HEK293T (cell line): ENCODE measurements at regions not wholly inside any gene's neighbourhood (a gene's known extent, or its start where the extent isn't known, plus 50 kb on each side); places are given as distances from the start of the nearest gene placed in this dataset.

Experiments
- CTCF ChIA-PET: fragments of 350-600 bp; formaldehyde crosslinking; extraction: SDS; loops from one replicate; lab custom pipeline; 2021; ENCODE audit warnings: antibody characterized with exemption, inconsistent platforms; lab: Yijun Ruan, JAX
- POLR2A ChIA-PET: fragments of 350-600 bp; formaldehyde crosslinking; extraction: SDS; loops from one replicate; lab custom pipeline; 2020; ENCODE audit warnings: antibody characterized with exemption, inconsistent platforms; lab: Yijun Ruan, JAX
- DNase-seq: peaks from one replicate; pipeline ENCODE4 v3.0.0; 2012; ENCODE audit warnings: mixed read lengths; ENCODE audit errors: extremely low spot score
- ARNT ChIP-seq: fragments of 450-650 bp; IDR thresholded peaks from 2 replicates; pipeline ENCODE4 v1.6.1; 2017; ENCODE audit warnings: mild to moderate bottlenecking
- BHLHE40 ChIP-seq: fragments of 450-650 bp; IDR thresholded peaks from 2 replicates; pipeline ENCODE4 v1.6.1; 2016; ENCODE audit warnings: mild to moderate bottlenecking, moderate library complexity, borderline replicate concordance
- CTBP1 ChIP-seq: fragments of 450-650 bp; IDR thresholded peaks from 2 replicates; pipeline ENCODE4 v1.6.1; 2016; ENCODE audit warnings: borderline replicate concordance
- ELF4 ChIP-seq: fragments of 450-650 bp; IDR thresholded peaks from 2 replicates; pipeline ENCODE4 v1.6.1; 2017; ENCODE audit warnings: antibody characterized with exemption
- FOXA1 ChIP-seq: fragments of 450-650 bp; IDR thresholded peaks from 2 replicates; pipeline ENCODE4 v1.6.1; 2016; ENCODE audit warnings: mild to moderate bottlenecking
- FOXK2 ChIP-seq: fragments of 450-650 bp; IDR thresholded peaks from 2 replicates; pipeline ENCODE4 v1.6.1; 2016; ENCODE audit warnings: mild to moderate bottlenecking
- FOXM1 ChIP-seq: fragments of 450-650 bp; IDR thresholded peaks from 2 replicates; pipeline ENCODE4 v1.6.1; 2017; ENCODE audit warnings: mild to moderate bottlenecking, borderline replicate concordance
- HDGF ChIP-seq: fragments of 450-650 bp; IDR thresholded peaks from 2 replicates; pipeline ENCODE4 v1.6.1; 2017; ENCODE audit warnings: antibody characterized with exemption, borderline replicate concordance
- L3MBTL2 ChIP-seq: fragments of 450-650 bp; conservative IDR thresholded peaks from 2 replicates; pipeline ENCODE4 v1.6.1; 2016; ENCODE audit warnings: mild to moderate bottlenecking
- LEF1 ChIP-seq: fragments of 450-650 bp; IDR thresholded peaks from 2 replicates; pipeline ENCODE4 v1.6.1; 2017; ENCODE audit warnings: mild to moderate bottlenecking, borderline replicate concordance
- NFRKB ChIP-seq: fragments of 450-650 bp; IDR thresholded peaks from 2 replicates; pipeline ENCODE4 v1.6.1; 2016; ENCODE audit warnings: mild to moderate bottlenecking, moderate library complexity
- SP1 ChIP-seq: fragments of 450-650 bp; IDR thresholded peaks from 2 replicates; pipeline ENCODE4 v1.6.1; 2017
- SUZ12 ChIP-seq: fragments of 450-650 bp; IDR thresholded peaks from 2 replicates; pipeline ENCODE4 v1.6.1; 2016; ENCODE audit warnings: mild to moderate bottlenecking
- TARDBP ChIP-seq: fragments of 450-650 bp; IDR thresholded peaks from 2 replicates; pipeline ENCODE4 v1.6.1; 2016
- ZNF384 ChIP-seq: fragments of 450-650 bp; IDR thresholded peaks from 2 replicates; pipeline ENCODE4 v1.6.1; 2016
- TF ChIP-seq, protein P1 (sequence below): fragments of 450-650 bp; IDR thresholded peaks from 2 replicates; pipeline ENCODE4 v1.6.1; 2016

DNA sequence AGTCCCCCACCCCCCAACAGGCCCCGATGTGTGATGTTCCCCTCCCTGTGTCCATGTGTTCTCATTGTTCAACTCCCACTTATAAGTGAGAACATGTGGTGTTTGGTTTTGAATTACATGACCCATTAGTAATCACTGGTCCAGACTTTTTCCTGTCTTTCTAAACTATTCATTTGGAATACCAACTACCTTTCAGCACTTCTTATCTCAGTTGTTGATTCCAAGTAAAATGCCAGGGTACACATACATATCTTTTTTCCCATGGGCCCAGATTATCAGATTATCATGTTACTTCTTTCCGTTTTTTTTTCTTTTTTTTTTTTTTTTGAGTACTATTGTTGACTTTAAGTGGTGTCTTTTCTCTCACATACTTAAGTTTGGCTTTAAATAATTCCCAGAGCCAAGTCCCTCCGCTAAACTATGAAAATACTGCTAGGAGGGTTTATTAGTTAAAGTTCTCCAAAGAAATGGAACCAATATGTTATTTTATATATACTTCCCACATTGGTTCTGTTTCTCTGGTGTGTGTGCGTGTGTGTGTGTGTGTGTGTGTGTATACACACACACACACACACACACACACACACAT is 389.3 kb downstream of the IRS1 start:
- CTCF ChIA-PET = no interaction called here
- TF ChIP-seq FOXM1 = no peak
- TF ChIP-seq L3MBTL2 = no peak
- no peak for TF ChIP-seq LEF1
- no peak for TF ChIP-seq ZNF384
- TF ChIP-seq, protein P1, sequence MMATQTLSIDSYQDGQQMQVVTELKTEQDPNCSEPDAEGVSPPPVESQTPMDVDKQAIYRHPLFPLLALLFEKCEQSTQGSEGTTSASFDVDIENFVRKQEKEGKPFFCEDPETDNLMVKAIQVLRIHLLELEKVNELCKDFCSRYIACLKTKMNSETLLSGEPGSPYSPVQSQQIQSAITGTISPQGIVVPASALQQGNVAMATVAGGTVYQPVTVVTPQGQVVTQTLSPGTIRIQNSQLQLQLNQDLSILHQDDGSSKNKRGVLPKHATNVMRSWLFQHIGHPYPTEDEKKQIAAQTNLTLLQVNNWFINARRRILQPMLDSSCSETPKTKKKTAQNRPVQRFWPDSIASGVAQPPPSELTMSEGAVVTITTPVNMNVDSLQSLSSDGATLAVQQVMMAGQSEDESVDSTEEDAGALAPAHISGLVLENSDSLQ = no peak
- no peak for TF ChIP-seq FOXA1
- TF ChIP-seq CTBP1 = no peak
- no peak for TF ChIP-seq HDGF
- no peak for TF ChIP-seq FOXK2
- no peak for TF ChIP-seq BHLHE40
- no peak for TF ChIP-seq NFRKB
- no peak for TF ChIP-seq ELF4
- TF ChIP-seq TARDBP = no peak
- POLR2A ChIA-PET = no interaction called here
- no peak for DNase-seq

DNA sequence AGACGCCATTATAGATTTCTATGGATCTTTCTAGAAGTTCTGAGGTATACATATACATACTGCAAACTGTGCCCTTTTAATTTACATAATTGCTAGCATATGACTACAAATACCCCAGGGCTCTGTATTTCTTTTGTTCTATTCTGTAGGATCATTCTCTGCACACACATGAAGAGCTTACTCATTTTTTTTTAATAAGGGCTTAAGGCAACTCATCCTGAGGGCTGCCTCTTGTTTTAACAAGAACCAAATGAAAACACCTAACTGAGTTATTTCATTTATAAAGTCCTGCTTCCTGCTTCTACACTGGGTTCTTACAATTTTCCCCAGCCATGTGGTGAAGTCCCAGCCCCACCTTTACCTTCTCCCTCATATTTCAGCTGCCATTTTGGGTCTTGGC is 390.5 kb downstream of the IRS1 start:
- ChIA-PET POLR2A (no interaction called here), CTCF (no interaction called here)
- no peak for TF ChIP-seq ARNT
- TF ChIP-seq SP1 = no peak
- TF ChIP-seq CTBP1 = no peak
- no peak for TF ChIP-seq FOXA1
- TF ChIP-seq FOXK2 = no peak
- TF ChIP-seq, protein P1 = no peak
- TF ChIP-seq ZNF384 = no peak
- TF ChIP-seq LEF1 = no peak
- TF ChIP-seq FOXM1 = no peak
- no peak for TF ChIP-seq TARDBP
- TF ChIP-seq BHLHE40 = no peak
- TF ChIP-seq L3MBTL2 = no peak
- no peak for TF ChIP-seq HDGF
- DNase-seq = no peak

DNA sequence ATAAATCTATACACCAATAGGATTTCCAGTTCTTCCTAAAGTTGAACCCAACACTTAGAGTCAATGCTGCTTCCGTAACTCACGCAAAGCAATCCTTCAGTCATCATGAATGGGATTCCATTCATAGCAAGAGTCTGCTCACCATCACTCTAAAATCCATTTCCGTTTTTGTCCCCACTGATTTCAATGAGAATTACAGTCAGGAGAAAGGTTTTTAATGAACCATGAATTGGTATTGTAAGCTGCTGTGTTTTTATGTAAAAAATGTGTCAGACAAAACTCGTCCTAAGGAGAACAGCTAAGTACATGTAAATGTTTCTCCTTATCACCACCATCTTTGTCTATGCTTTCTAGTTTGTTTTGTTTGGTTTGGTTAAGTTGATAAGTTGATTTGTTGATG is 391.5 kb downstream of the IRS1 start:
- ChIA-PET POLR2A (no interaction called here), CTCF (no interaction called here)
- DNase-seq = no peak
- no peak for TF ChIP-seq SUZ12
- TF ChIP-seq CTBP1 = no peak
- no peak for TF ChIP-seq BHLHE40
- no peak for TF ChIP-seq SP1
- TF ChIP-seq FOXK2 = no peak
- TF ChIP-seq HDGF = no peak

DNA sequence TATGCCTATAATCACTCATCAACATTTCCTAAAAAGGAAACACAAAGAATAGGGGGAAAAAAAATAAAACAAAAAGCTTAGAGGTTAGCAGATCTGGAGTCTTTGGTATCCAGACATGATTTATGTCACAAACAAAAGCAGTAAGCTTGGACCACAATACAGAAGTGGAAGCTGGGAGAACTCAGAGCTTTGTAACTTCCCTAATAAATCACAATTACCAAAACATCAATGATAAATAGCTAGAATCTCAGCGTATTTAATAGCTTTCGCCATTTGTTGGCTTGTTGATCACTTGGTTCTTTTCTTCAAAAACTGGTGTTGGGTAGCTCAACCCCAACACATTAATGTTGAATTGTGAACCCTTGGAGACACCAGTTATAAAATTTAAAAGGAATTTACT is 392.5 kb downstream of the IRS1 start:
- CTCF ChIA-PET = no interaction called here
- no peak for DNase-seq
- POLR2A ChIA-PET = no interaction called here
- no peak for TF ChIP-seq CTBP1
- no peak for TF ChIP-seq HDGF
- TF ChIP-seq SP1 = no peak
- no peak for TF ChIP-seq FOXA1
- no peak for TF ChIP-seq BHLHE40
- TF ChIP-seq LEF1 = no peak
- TF ChIP-seq SUZ12 = no peak

DNA sequence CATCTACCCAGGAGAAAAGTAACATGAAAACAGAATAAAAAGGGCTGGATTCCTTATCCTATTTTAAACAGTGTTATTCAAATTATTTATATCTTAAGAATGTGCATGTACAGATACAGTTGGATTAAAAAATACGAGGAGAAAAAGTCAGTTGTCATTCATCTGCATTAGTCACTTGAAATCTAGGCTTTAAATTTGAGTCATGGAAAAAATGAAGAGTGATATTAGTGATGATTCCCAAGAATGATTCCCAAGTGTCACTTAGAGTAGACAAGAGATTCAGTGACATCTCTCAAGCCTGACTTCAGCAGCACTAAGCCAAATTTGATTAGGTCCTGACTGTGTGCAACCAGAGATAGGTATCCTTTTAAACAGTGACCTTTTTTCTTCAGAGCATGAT is 394.2 kb downstream of the IRS1 start:
- TF ChIP-seq FOXK2 = no peak
- no peak for TF ChIP-seq FOXM1
- TF ChIP-seq, protein P1 = no peak
- no peak for TF ChIP-seq HDGF
- TF ChIP-seq ZNF384 = no peak
- TF ChIP-seq LEF1 = no peak
- no peak for TF ChIP-seq L3MBTL2
- DNase-seq = no peak
- ChIA-PET CTCF (no interaction called here), POLR2A (no interaction called here)

DNA sequence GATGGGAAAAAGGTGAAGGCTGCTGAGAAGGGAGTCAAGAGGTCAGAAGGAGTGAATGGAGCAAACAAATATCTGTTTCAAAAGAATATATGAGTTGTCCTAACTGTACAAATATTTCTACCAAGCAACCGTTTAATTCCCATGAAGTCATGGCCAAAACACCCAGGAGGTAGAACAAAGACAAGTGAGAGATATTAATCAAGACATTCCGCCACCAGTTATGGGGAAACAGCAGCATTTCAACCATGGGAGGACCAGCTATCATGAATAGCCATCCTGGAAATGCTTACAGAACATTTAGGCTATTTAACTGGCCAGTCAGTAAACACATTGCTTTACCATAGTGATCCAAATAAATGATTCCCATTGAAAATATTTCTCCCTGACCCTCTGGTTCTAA is 396.3 kb downstream of the IRS1 start:
- POLR2A ChIA-PET = no interaction called here
- CTCF ChIA-PET = no interaction called here
- DNase-seq = no peak
- no peak for TF ChIP-seq L3MBTL2
- no peak for TF ChIP-seq FOXA1
- TF ChIP-seq, protein P1 = no peak
- TF ChIP-seq ARNT = no peak
- no peak for TF ChIP-seq FOXM1
